Upper lobe of left lung (tissue), 4 donors: ENCODE measurements at regions not wholly inside any gene's neighbourhood (a gene's known extent, or its start where the extent isn't known, plus 50 kb on each side); places are given as distances from the start of the nearest gene placed in this dataset.

Source experiments
- POLR2AphosphoS5 ChIP-seq, 2 donors: sonication (generic); formaldehyde crosslinking; IDR thresholded peaks; one replicate each; pipeline ENCODE4 v1.5.1; 2017; ENCODE audit warnings: antibody characterized with exemption in 2 of 2
- TF ChIP-seq, protein P1 (sequence below), 6 experiments: fragments of 450-650 bp in 4 of 6; fragments of 200-600 bp in 2 of 6; sonication (generic) in 2 of 6; IDR thresholded peaks; one replicate each; pipeline ENCODE4 v1.5.1; 2016 to 2019; ENCODE audit warnings: antibody characterized with exemption in 6 of 6

DNA sequence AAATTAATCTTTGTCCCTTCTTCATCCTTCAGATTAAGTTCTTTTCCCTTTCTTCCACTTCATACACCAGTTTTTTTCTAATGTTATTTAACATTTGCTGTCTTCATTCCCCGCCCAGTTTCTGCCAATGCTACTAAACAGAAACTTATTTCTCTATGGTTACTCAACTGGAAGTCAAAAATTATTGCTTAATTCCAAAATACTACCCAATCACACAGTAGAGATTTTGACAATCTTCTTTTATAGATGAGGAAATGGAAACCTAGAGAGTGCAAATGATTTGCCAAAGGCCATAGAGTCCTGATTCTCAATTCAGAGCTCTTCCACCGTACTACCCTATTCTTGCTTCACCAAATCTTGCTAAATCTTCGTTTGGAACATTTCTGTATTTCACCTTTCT, 58.1 kb upstream of the SH3GLB1 start:
- TF ChIP-seq, protein P1, sequence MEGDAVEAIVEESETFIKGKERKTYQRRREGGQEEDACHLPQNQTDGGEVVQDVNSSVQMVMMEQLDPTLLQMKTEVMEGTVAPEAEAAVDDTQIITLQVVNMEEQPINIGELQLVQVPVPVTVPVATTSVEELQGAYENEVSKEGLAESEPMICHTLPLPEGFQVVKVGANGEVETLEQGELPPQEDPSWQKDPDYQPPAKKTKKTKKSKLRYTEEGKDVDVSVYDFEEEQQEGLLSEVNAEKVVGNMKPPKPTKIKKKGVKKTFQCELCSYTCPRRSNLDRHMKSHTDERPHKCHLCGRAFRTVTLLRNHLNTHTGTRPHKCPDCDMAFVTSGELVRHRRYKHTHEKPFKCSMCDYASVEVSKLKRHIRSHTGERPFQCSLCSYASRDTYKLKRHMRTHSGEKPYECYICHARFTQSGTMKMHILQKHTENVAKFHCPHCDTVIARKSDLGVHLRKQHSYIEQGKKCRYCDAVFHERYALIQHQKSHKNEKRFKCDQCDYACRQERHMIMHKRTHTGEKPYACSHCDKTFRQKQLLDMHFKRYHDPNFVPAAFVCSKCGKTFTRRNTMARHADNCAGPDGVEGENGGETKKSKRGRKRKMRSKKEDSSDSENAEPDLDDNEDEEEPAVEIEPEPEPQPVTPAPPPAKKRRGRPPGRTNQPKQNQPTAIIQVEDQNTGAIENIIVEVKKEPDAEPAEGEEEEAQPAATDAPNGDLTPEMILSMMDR (IDR thresholded peaks at IDR 0.05), result no peak
- no peak for TF ChIP-seq POLR2AphosphoS5 (IDR thresholded peaks at IDR 0.05)
